GM10266 (cell line): ENCODE measurements at regions not wholly inside any gene's neighbourhood (a gene's known extent, or its start where the extent isn't known, plus 50 kb on each side); places are given as distances from the start of the nearest gene placed in this dataset.

Experiments used
- DNase-seq: peaks from one replicate; pipeline ENCODE4 v3.0.0; 2012; ENCODE audit errors: extremely low spot score
- CTCF ChIP-seq: IDR thresholded peaks from 2 replicates; pipeline ENCODE4 v1.5.1; 2012; ENCODE audit warnings: mild to moderate bottlenecking, low read depth; ENCODE audit not compliant: control insufficient read depth, insufficient read depth; ENCODE audit errors: missing control alignments

- no peak for TF ChIP-seq CTCF
- DNase-seq = no peak
These were observed 197.0 kb downstream of the SEC61B start for GRCh38 chr9:99419070-99419469.

GRCh38 chr9:99421369-99421768 is 199.3 kb downstream of the SEC61B start:
- DNase-seq = no peak
- no peak for TF ChIP-seq CTCF

- no peak for TF ChIP-seq CTCF
- no peak for DNase-seq
These were observed 203.0 kb downstream of the SEC61B start for GRCh38 chr9:99425124-99425523.

GRCh38 chr9:99425923-99426842 is 204.1 kb downstream of the SEC61B start:
- TF ChIP-seq CTCF = no peak
- DNase-seq = no peak

GRCh38 chr9:99427260-99427659 is 205.2 kb downstream of the SEC61B start:
- no peak for DNase-seq
- no peak for TF ChIP-seq CTCF

GRCh38 chr9:99430301-99430700 is 208.2 kb downstream of the SEC61B start:
- TF ChIP-seq CTCF = no peak
- DNase-seq = no peak

GRCh38 chr9:99431103-99431502 is 209.0 kb downstream of the SEC61B start:
- no peak for DNase-seq
- no peak for TF ChIP-seq CTCF
